Cardiac septum (tissue), 1 donor: ENCODE measurements at regions not wholly inside any gene's neighbourhood (a gene's known extent, or its start where the extent isn't known, plus 50 kb on each side); places are given as distances from the start of the nearest gene placed in this dataset.

ENCODE experiments used
- DNase-seq: peaks from one replicate; pipeline ENCODE4 v3.0.0-alpha.2; 2020; ENCODE audit warnings: low spot score
- intact Hi-C: fragments of 100-400 bp; cut with DNase I; formaldehyde crosslinking; loops from one replicate; pipeline ENCODE4 v1.14.0; 2022
- donor health status: DM: no; HTN: no; CAD: no.

GRCh38 chr14:100434033-100434601 lies 111.0 kb downstream of the SLC25A47 start:
- no peak for DNase-seq
- intact Hi-C loops, result no loop called here

GRCh38 chr14:100434911-100435438 lies 111.8 kb downstream of the SLC25A47 start:
- DNase-seq, result peak; percentile 47
- intact Hi-C loops, result no loop called here

DNA sequence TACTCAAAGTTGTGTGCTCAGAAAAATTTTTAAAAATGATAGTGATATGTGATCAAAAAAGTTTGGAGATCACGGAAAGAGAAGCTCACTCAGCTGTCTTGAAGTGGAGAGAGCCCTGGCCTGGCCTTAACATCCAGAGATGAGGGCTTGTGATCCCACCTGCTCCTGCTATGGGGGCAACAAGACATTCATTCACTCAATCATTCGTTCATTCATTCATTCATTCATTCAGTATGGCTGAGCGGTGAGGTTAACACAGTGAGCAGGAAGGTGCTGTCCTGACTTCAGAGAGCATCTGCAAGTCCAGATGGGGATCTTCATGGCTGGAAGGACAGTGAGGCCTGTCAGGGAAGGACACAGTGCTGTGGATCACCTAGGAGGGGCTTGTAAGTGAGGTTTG lies 112.3 kb downstream of the SLC25A47 start:
- intact Hi-C loops, result no loop called here
- no peak for DNase-seq

DNA sequence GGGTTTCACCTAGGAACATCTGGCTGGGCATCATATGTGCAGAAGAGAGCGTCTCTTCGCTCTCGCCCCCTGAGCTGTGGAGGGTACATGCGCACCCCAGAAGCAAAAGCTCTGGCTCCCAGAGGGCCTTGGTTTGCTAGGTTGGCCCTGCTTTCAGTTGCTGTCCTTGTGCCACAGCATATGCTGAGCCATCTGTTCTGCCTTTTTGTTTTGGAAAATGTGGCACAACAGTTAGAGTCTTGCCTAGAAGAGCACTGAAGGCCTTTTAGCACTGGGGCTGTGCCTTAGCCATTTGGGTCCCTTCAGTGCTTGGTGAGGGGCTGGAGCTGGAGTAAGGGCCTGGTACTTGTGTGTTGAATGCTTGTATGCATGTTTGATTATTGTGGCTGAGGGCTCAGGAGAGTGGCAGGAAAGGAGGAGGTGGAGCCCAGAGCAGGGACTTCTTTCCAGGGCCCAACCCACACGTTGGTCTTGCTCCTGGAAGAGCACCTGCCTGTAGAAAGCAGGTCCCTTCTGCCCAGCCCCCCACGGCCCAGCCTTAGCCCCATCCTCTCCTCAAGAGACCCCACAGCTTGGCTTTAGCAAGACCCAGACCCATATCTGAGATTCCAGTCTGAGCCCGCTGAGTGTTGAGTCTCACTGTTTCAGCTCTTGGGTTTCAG lies 113.7 kb downstream of the SLC25A47 start:
- intact Hi-C loops, result no loop called here
- DNase-seq, result no peak

GRCh38 chr14:100438271-100438670 lies 115.1 kb downstream of the SLC25A47 start:
- intact Hi-C loops, result no loop called here
- DNase-seq, result no peak

DNA sequence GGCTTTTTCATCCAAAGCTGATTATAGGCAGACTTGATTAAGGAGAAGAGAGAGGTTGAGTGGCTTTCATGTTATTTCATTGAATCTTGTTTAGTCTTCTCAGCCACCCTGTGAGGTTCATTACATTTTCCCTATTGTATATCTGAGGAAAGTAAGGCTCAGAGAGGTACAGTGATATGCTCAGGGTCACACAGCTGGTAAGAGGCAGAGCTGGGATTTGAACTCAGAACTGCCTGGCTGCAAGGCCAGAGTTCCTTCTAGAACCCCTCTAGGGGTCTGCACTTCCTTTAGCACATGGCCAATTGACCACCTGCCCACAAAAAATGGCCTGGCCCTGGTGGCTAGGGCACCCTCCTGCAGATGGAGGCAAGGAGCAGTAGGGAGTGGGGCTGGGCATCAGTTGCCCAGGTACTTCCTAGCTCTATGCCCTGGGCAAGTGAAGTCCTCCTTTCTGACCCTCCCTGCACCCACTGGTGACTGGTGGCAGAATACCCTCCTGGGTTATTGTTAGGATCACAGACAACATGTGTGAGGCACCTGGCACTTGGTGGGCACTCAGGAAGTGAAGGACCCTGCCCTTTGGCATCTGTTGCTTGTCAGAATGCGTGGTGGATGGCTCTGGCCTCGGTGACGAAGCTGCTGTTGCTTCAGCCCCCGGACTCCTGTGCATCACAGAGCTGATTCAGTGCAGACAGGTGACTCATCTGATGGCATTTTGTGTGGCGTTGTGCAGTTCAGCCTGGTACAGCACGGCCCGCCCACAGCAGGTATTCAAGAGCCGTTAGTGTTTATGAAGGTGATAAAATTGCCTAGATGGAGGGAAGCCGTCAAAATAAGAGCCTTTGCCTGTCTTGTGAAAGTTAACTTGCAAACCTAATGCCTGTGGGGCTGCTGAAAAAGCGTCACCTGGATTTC lies 115.8 kb downstream of the SLC25A47 start:
- DNase-seq, result no peak

DNA sequence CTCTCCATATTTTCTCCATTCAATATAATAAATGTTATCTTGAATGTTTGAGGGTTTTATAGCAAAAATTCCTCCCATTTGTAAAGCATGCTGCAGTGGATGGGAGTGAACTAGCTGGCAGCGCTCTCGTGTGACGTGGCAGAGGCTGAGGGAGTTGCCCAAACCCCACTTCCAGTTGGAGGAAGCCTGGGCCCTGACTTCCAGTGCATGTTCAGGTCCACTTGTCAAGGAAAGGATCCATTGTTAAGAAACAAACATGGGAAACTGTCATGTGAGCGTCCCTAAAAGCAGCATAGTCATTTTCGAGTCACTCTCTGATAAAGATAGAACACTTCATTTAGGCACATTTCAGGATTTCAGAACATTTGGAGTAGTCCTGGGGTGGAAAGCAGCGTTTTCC lies 116.6 kb downstream of the SLC25A47 start:
- intact Hi-C loops, result loop anchor here (5.0 kb wide), 1 partner anchor 208 kb away; no protein-coding TSS in a partner anchor
- DNase-seq, result no peak

More for the DNA sequence above, 115.8 kb downstream of the SLC25A47 start:
- intact Hi-C loops, result no loop called here

GRCh38 chr14:100440207-100440631 lies 117.1 kb downstream of the SLC25A47 start:
- DNase-seq, result no peak
- intact Hi-C loops, result loop anchor here (5.0 kb wide), 1 partner anchor 207 kb away; no protein-coding TSS in a partner anchor

DNA sequence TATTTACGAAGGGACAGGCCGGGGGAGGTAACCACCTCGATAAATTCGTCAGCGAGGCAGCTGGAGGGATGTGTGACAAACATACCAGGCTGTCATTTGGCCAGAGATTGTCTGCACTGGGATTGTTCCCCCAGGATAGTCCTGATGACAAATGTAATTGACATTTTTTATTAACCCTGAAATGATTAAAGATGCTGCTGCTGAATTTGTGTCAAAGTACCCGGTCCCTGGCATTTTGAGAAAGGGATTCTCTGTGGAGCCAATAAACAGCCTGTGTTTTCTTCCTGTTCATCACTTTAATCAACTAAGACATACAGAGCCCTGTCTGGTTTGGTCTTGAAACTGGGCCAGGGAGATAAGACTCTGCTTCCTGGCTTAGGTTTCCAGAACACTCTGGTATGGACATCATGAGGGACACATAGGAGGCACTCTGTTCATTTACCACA lies 117.6 kb downstream of the SLC25A47 start:
- intact Hi-C loops, result loop anchor here (5.0 kb wide), 1 partner anchor 207 kb away; no protein-coding TSS in a partner anchor
- no peak for DNase-seq

DNA sequence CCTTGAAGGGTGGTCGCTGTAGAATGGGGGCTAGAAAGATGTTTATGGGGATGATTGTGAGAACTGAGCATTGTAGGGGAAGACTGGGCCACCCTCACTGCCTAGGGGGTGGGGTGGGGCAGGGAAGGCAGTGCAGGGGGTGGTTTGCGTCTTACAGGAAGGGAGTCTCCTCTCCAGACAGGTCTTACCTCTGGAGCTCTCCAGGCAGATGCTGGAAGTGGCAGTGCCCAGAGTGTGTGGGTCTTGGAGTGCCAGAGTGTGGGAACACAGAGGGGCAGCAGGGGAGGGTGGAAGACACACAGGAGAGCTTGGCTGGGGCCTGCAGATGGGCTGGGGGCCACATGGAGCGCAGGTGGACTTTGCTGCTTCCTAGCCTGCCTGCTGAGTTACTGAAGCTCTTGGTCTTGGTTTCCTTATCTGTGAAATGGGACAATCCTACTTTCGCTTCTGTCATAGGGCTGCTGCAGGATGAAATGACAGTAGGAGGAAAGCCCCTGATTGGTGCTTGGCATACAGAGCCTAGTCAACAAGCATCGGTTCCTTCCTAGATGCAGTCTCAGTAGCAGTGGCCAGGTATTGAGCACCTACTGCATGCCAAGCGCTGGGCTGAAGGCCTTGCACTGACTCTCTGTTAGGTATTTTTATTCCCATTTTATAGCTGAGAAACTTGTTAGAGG lies 118.3 kb downstream of the SLC25A47 start:
- intact Hi-C loops, result loop anchor here (5.0 kb wide), 1 partner anchor 206 kb away; no protein-coding TSS in a partner anchor
- DNase-seq, result no peak

DNA sequence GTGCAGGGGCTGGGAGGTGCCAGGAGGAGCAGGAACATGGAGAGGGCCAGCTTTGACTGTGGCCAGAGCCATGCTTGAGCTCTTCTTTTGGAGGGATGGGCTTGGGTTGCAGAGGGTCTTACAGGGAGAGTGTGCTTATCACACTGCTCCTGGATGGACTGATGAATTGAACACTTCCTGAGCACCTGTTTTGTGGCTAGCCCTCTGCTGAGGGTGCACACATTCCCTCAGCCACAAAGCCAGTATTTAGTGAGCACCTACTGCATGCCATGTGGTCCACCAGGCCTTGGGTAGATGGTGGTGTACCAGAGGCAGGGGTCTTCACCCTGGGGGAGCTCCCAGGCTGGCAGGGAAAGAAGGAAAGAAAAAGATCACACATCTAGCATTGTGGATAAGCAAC lies 118.9 kb downstream of the SLC25A47 start:
- intact Hi-C loops, result loop anchor here (5.0 kb wide), 1 partner anchor 205 kb away; no protein-coding TSS in a partner anchor
- DNase-seq, result no peak

GRCh38 chr14:100442498-100443490 lies 119.7 kb downstream of the SLC25A47 start:
- DNase-seq, result no peak
- intact Hi-C loops, result loop anchor here (5.0 kb wide), 1 partner anchor 205 kb away; no protein-coding TSS in a partner anchor

GRCh38 chr14:100443603-100444002 lies 120.5 kb downstream of the SLC25A47 start:
- no peak for DNase-seq
- intact Hi-C loops, result loop anchor here (5.0 kb wide), 1 partner anchor 204 kb away; no protein-coding TSS in a partner anchor

- no peak for DNase-seq
- intact Hi-C loops, result no loop called here
Observed at GRCh38 chr14:100445436-100446088, 122.4 kb downstream of the SLC25A47 start.

DNA sequence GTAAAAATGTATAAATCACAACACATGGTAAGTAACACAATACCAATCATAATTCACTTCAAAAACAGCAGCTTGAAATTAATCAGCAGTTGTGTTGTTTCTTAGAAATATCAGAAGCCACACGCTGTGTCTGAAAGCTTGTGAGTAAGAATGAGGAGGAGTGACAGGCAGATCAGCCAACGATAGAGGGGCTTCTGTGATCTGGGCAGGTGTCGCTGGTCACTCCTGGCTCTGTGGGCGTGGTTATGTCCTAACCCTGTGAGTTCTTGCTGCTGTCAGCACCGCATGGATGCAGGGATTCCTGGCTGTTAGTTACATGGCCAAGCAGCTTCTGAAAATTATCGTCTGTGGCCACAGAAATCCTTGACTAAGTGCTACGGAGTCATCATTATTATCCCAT lies 123.4 kb downstream of the SLC25A47 start:
- intact Hi-C loops, result no loop called here
- no peak for DNase-seq

- intact Hi-C loops, result no loop called here
- no peak for DNase-seq
Observed at GRCh38 chr14:100448376-100448775, 125.2 kb downstream of the SLC25A47 start.

GRCh38 chr14:100449225-100449987 lies 126.3 kb downstream of the SLC25A47 start:
- intact Hi-C loops, result no loop called here
- no peak for DNase-seq
